Liver (tissue), 8 donors: ENCODE measurements at regions not wholly inside any gene's neighbourhood (a gene's known extent, or its start where the extent isn't known, plus 50 kb on each side); places are given as distances from the start of the nearest gene placed in this dataset.
"Not testable (repeated sequence)": the region's sequence is repeated elsewhere in the genome, so short reads cannot be mapped to it uniquely, and the experiment has no call there.

Experiments
- DNase-seq: peaks from one replicate; pipeline ENCODE4 v3.0.0-alpha.2; 2017; ENCODE audit warnings: low spot score
- H3K27ac ChIP-seq, 2 donors: one replicate each; pipeline ENCODE4 v1.7.0; 2013; ENCODE audit warnings: inconsistent platforms in 2 of 2, low read length in 2 of 2, control low read depth in 1 of 2, low read depth in 1 of 2, mild to moderate bottlenecking in 1 of 2
- H3K27me3 ChIP-seq, 4 donors: one replicate each; pipeline versions ENCODE4 v1.6.1 to v1.7.0; 2013; ENCODE audit warnings: low read length in 3 of 4, inconsistent platforms in 1 of 4, mild to moderate bottlenecking in 1 of 4, moderate library complexity in 1 of 4; ENCODE audit not compliant: control insufficient read depth in 4 of 4, insufficient read depth in 4 of 4
- H3K36me3 ChIP-seq, 4 donors: one replicate each; pipeline versions ENCODE4 v1.6.1 to v1.7.0; 2013; ENCODE audit warnings: low read length in 3 of 4, mild to moderate bottlenecking in 3 of 4, low read depth in 1 of 4, moderate library complexity in 1 of 4; ENCODE audit not compliant: control insufficient read depth in 4 of 4, insufficient read depth in 3 of 4
- H3K4me1 ChIP-seq, 4 donors: one replicate each; pipeline versions ENCODE4 v1.6.1 to v1.7.0; 2013; ENCODE audit warnings: low read length in 3 of 4, mild to moderate bottlenecking in 3 of 4, moderate library complexity in 1 of 4; ENCODE audit not compliant: control insufficient read depth in 4 of 4, insufficient read depth in 4 of 4
- H3K4me3 ChIP-seq, 3 donors: one replicate each; pipeline versions ENCODE4 v1.6.1 to v1.7.0; 2013; ENCODE audit warnings: low read length in 3 of 3, control low read depth in 1 of 3, low read depth in 1 of 3, mild to moderate bottlenecking in 1 of 3
- H3K9ac ChIP-seq, 2 donors: one replicate each; pipeline ENCODE4 v1.7.0; 2013; ENCODE audit warnings: low read length in 2 of 2, mild to moderate bottlenecking in 2 of 2, moderate library complexity in 2 of 2, control low read depth in 1 of 2, low read depth in 1 of 2
- H3K9me3 ChIP-seq, 4 donors: one replicate each; pipeline versions ENCODE4 v1.6.1 to v1.7.0; 2013; ENCODE audit warnings: low read length in 3 of 4; ENCODE audit not compliant: control insufficient read depth in 4 of 4
- EGR1 ChIP-seq, 2 donors: IDR thresholded peaks; 2 replicates each; pipeline ENCODE4 v1.6.1; 2016 to 2018; ENCODE audit warnings: antibody characterized with exemption in 2 of 2, low read depth in 2 of 2
- FOXA1 ChIP-seq: IDR thresholded peaks from 2 replicates; pipeline ENCODE4 v1.6.1; 2016; ENCODE audit warnings: antibody characterized with exemption
- FOXA2 ChIP-seq: IDR thresholded peaks from 2 replicates; pipeline ENCODE4 v1.6.1; 2016; ENCODE audit warnings: antibody characterized with exemption
- GABPA ChIP-seq, 2 donors: IDR thresholded peaks in 1 of 2; conservative IDR thresholded peaks in 1 of 2; 2 replicates each; pipeline ENCODE4 v1.6.1; 2016; ENCODE audit warnings: antibody characterized with exemption in 2 of 2, mild to moderate bottlenecking in 1 of 2, moderate library complexity in 1 of 2
- HNF4G ChIP-seq: IDR thresholded peaks from 2 replicates; pipeline ENCODE4 v1.6.1; 2016; ENCODE audit warnings: antibody characterized with exemption
- JUND ChIP-seq, 2 donors: IDR thresholded peaks; 2 replicates each; pipeline ENCODE4 v1.6.1; 2016; ENCODE audit warnings: antibody characterized with exemption in 2 of 2
- RAD21 ChIP-seq, 2 donors: IDR thresholded peaks; 2 replicates each; pipeline ENCODE4 v1.6.1; 2016; ENCODE audit warnings: antibody characterized with exemption in 2 of 2, mild to moderate bottlenecking in 2 of 2
- RXRA ChIP-seq, 2 donors: IDR thresholded peaks; 2 replicates each; pipeline ENCODE4 v1.6.1; 2017 to 2018; ENCODE audit warnings: antibody characterized with exemption in 2 of 2, mild to moderate bottlenecking in 1 of 2
- SP1 ChIP-seq: IDR thresholded peaks from 2 replicates; pipeline ENCODE4 v1.6.1; 2018; ENCODE audit warnings: antibody characterized with exemption, mild to moderate bottlenecking
- TAF1 ChIP-seq: conservative IDR thresholded peaks from 2 replicates; pipeline ENCODE4 v1.6.1; 2016; ENCODE audit warnings: antibody characterized with exemption, mild to moderate bottlenecking
- YY1 ChIP-seq: IDR thresholded peaks from 2 replicates; pipeline ENCODE4 v1.6.1; 2016; ENCODE audit warnings: antibody characterized with exemption, mild to moderate bottlenecking
- WGBS: extraction: QIAGEN DNeasy Blood & Tissue Kit; methylation state at CpG from one replicate; pipeline ENCODE4 v1.1.7; 2013; 5-methylcytosine and 5-hydroxymethylcytosine counted together
- TF ChIP-seq, protein P1 (sequence below): IDR thresholded peaks from 2 replicates; pipeline ENCODE4 v1.6.1; 2016; ENCODE audit warnings: antibody characterized with exemption
- TF ChIP-seq, protein P2 (sequence below): fragments of 150-350 bp; IDR thresholded peaks from 2 replicates; pipeline ENCODE4 v1.5.1; 2017; ENCODE audit warnings: improper control_type of control experiment, low read depth, low read length; ENCODE audit not compliant: missing input control
- donor health status: healthy.
- donor health status: healthy.
- donor health status: healthy.
- donor health status: healthy.
- donor health status: healthy.

DNA sequence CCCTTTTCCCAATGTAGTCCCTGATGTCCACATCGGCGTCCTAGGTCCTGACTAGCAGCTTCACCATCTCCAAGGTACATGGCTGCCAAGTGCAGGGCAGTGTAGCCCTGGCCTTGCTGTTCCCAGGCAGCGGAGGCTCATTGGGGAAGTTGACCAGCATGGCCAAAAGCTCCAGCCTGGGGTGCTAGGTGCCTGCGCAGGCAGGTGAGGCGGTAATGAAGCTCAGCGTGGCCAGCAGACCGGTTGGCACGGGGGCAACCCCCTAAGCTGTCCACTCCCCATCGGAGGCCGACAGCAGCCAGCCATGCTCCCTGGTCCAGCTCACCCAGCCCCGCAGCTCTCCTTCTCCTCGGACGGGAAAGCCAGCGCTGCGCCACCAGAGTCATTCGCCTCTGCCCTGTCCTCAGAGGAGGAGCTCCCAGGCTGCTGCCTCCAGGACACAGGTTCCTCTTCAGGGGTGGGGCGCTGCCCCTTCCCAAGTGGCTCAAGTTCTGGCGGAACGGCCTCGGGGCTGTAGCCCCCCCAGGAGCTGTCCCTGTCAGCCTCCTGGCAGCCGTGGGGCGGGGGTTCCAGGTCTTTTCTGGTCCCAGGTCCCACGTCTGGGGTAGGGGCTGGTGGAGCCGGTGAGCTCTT lies 1218.2 kb downstream of the FOXD4L5 start:
- no peaks in the 10 kb centered on the region for H3K27me3 ChIP-seq
- no peaks in the 10 kb centered on the region for H3K36me3 ChIP-seq
- no peak overlapping the region for H3K4me3 ChIP-seq
- H3K4me1 ChIP-seq, result no peaks in the 10 kb centered on the region
- H3K9me3 ChIP-seq, result peaks cover 0 to 5% (median 1%) of the 10 kb centered on the region in 4 donors
- TF ChIP-seq EGR1 (IDR thresholded peaks at IDR 0.05; ENCODE audit: low read depth in 2 of 2), result no peak
- no peak for TF ChIP-seq HNF4G
- WGBS, result 78% methylated on average over 24 of the region's 24 CpGs
- no peak overlapping the region for H3K9ac ChIP-seq
- no peak for DNase-seq
- no peak overlapping the region for H3K27ac ChIP-seq

DNA sequence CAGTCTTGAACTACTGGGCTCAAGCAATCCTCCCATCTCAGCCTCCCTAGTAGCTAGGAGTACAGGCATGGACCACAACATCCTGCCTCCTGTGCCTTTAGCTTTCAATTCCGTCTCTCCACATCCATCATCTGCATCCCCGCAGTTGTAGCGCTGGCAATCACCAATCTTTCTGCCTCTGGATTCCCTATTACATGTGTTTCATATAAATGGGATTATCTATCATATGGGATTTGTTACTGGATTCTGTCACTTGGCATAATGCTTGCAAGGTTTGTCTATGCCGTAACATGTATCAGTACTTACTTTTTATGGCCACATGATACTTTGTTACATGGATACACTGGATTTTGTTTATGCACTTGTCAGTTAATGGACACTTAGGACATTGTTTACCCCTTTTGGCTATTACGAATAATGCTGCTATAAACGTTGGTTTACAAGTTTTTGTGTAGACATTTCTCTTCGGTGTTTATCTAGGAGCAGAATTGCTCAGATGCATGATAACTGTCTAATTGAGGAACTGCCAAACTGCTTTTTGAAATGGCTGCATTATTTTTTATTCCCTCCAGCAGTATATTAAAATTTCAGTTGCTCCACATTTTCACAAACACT lies 1223.9 kb downstream of the FOXD4L5 start:
- Histone ChIP-seq H3K9ac (no peak overlapping the region), H3K4me1 (no peaks in the 10 kb centered on the region)
- 73% methylated on average over 7 of the region's 7 CpGs for WGBS

DNA sequence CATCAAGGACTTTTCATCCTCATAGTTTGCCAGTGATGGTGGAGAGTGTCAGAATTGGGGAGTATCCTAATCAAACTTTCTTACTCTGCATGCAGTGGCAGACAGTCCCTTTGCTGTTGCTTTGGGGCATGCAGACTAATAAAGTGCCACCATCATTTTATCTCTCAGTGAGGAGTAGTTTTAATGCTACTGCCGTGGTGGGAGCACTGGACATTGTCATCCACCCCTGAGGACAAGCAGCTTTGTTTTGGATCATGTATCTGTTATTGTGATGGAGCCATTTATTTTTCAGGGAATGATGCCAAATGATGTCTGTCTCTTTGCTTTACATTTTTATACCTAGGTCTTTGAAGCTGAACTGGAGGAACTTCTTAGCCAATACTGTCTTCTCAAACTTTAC lies 1226.9 kb downstream of the FOXD4L5 start:
- H3K4me1 ChIP-seq, H3K4me3 ChIP-seq, H3K27ac ChIP-seq, H3K36me3 ChIP-seq, DNase-seq, H3K27me3 ChIP-seq, H3K9me3 ChIP-seq, H3K9ac ChIP-seq: not testable (repeated sequence)
- WGBS, result 44% methylated on average over 1 of the region's 1 CpG

More for the DNA sequence above, 1223.9 kb downstream of the FOXD4L5 start:
- no peak overlapping the region for H3K4me3 ChIP-seq
- no peaks in the 10 kb centered on the region for H3K36me3 ChIP-seq
- H3K9me3 ChIP-seq, result no peaks in the 10 kb centered on the region
- no peak for DNase-seq
- TF ChIP-seq RXRA (IDR thresholded peaks at IDR 0.05) (no peak), TAF1 (no peak), HNF4G (no peak), RAD21 (IDR thresholded peaks at IDR 0.05) (no peak), SP1 (no peak), JUND (IDR thresholded peaks at IDR 0.05) (no peak), FOXA1 (no peak), YY1 (no peak), GABPA (IDR thresholded peaks at IDR 0.05 in 1 of 2, conservative IDR thresholded peaks at IDR 0.05 in 1 of 2) (no peak), FOXA2 (no peak)
- TF ChIP-seq, protein P1, sequence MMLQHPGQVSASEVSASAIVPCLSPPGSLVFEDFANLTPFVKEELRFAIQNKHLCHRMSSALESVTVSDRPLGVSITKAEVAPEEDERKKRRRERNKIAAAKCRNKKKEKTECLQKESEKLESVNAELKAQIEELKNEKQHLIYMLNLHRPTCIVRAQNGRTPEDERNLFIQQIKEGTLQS, result no peak
- TF ChIP-seq, protein P2, sequence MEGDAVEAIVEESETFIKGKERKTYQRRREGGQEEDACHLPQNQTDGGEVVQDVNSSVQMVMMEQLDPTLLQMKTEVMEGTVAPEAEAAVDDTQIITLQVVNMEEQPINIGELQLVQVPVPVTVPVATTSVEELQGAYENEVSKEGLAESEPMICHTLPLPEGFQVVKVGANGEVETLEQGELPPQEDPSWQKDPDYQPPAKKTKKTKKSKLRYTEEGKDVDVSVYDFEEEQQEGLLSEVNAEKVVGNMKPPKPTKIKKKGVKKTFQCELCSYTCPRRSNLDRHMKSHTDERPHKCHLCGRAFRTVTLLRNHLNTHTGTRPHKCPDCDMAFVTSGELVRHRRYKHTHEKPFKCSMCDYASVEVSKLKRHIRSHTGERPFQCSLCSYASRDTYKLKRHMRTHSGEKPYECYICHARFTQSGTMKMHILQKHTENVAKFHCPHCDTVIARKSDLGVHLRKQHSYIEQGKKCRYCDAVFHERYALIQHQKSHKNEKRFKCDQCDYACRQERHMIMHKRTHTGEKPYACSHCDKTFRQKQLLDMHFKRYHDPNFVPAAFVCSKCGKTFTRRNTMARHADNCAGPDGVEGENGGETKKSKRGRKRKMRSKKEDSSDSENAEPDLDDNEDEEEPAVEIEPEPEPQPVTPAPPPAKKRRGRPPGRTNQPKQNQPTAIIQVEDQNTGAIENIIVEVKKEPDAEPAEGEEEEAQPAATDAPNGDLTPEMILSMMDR, result no peak
- no peak overlapping the region for H3K27ac ChIP-seq
- no peaks in the 10 kb centered on the region for H3K27me3 ChIP-seq
